Activated T-helper 1 cell treated with anti-CD3 and anti-CD28 coated beads, Interleukin-12 subunit alpha, Interleukin-12 subunit beta, Interleukin-2, Interleukin-4 antibody, amounts not matched to agents 30 ng/mL and 10 ng/mL and 1 ng/mL, durations not matched to agents 14 hours and 24 hours and 36 hours (primary cell): ENCODE measurements at regions not wholly inside any gene's neighbourhood (a gene's known extent, or its start where the extent isn't known, plus 50 kb on each side); places are given as distances from the start of the nearest gene placed in this dataset.
"Not testable (repeated sequence)": the region's sequence is repeated elsewhere in the genome, so short reads cannot be mapped to it uniquely, and the experiment has no call there.

Experiments
- DNase-seq: peaks from one replicate; pipeline ENCODE4 v3.0.0; 2021; ENCODE audit warnings: low spot score
- H3K27ac Mint-ChIP-seq: one replicate; pipeline ENCODE4 v1.8.0; 2021; ENCODE audit warnings: mild to moderate bottlenecking, mixed read lengths
- H3K27me3 Mint-ChIP-seq: one replicate; pipeline ENCODE4 v1.8.0; 2022; ENCODE audit warnings: mild to moderate bottlenecking, moderate library complexity, mixed read lengths; ENCODE audit not compliant: insufficient read depth
- H3K36me3 Mint-ChIP-seq: one replicate; pipeline ENCODE4 v1.8.0; 2021; ENCODE audit warnings: low read depth, mixed read lengths
- H3K4me1 Mint-ChIP-seq: one replicate; pipeline ENCODE4 v1.8.0; 2021; ENCODE audit warnings: low read depth, mixed read lengths
- H3K4me3 Mint-ChIP-seq: one replicate; pipeline ENCODE4 v1.8.0; 2021; ENCODE audit warnings: mild to moderate bottlenecking, moderate library complexity, mixed read lengths
- H3K9me3 Mint-ChIP-seq: one replicate; pipeline ENCODE4 v1.8.0; 2021; ENCODE audit warnings: mixed read lengths
- intact Hi-C: fragments of 100-400 bp; cut with micrococcal nuclease; formaldehyde crosslinking; loops from one replicate; pipeline ENCODE4 v1.15.1; 2024

GRCh38 chr1:221965252-221965651, 223.4 kb upstream of the DUSP10 start:
- intact Hi-C loops: no loop called here

GRCh38 chr1:221963742-221964141, 221.9 kb upstream of the DUSP10 start:
- no peak for DNase-seq
- H3K27ac Mint-ChIP-seq: no peak overlapping the region
- no peaks in the 10 kb centered on the region for H3K36me3 Mint-ChIP-seq
- intact Hi-C loops: loop anchor here (5.0 kb wide), 2 partner anchors 136 to 256 kb away; no protein-coding TSS in a partner anchor
- H3K9me3 Mint-ChIP-seq: no peaks in the 10 kb centered on the region
- H3K27me3 Mint-ChIP-seq: peaks cover 4% of the 10 kb centered on the region
- H3K4me3 Mint-ChIP-seq: no peak overlapping the region
- H3K4me1 Mint-ChIP-seq: peaks cover 16% of the 10 kb centered on the region

More at GRCh38 chr1:221965252-221965651, 223.4 kb upstream of the DUSP10 start:
- Mint-ChIP-seq H3K4me3 (no peak overlapping the region), H3K27me3 (peaks cover 4% of the 10 kb centered on the region), H3K9me3 (no peaks in the 10 kb centered on the region), H3K27ac (no peak overlapping the region), H3K36me3 (no peaks in the 10 kb centered on the region), H3K4me1 (peaks cover 16% of the 10 kb centered on the region)
- DNase-seq: no peak

GRCh38 chr1:221962385-221962784, 220.5 kb upstream of the DUSP10 start:
- no peak for DNase-seq
- H3K27ac Mint-ChIP-seq: no peak overlapping the region
- intact Hi-C loops: loop anchor here (1.0 to 5.0 kb wide), 3 partner anchors 32 to 255 kb away; no protein-coding TSS in a partner anchor
- H3K4me3 Mint-ChIP-seq: no peak overlapping the region
- no peaks in the 10 kb centered on the region for H3K9me3 Mint-ChIP-seq
- H3K36me3 Mint-ChIP-seq: no peaks in the 10 kb centered on the region
- H3K27me3 Mint-ChIP-seq: peaks cover 4% of the 10 kb centered on the region
- peaks cover 16% of the 10 kb centered on the region for H3K4me1 Mint-ChIP-seq

GRCh38 chr1:221961532-221962292, 219.8 kb upstream of the DUSP10 start:
- Mint-ChIP-seq H3K4me3 (peak overlapping the region; percentile 23), H3K27ac (no peak overlapping the region), H3K27me3 (peaks cover 4% of the 10 kb centered on the region), H3K36me3 (no peaks in the 10 kb centered on the region), H3K4me1 (peaks cover 16% of the 10 kb centered on the region), H3K9me3 (peaks cover 3% of the 10 kb centered on the region)
- DNase-seq: peak; percentile 38
- intact Hi-C loops: loop anchor here (1.0 to 5.0 kb wide), 6 partner anchors 33 to 254 kb away; partner anchors contain the start of gene DUSP10

- H3K4me3 Mint-ChIP-seq, intact Hi-C loops, H3K27ac Mint-ChIP-seq, H3K27me3 Mint-ChIP-seq, DNase-seq, H3K36me3 Mint-ChIP-seq: not testable (repeated sequence)
- Mint-ChIP-seq H3K4me1 (peaks cover 16% of the 10 kb centered on the region), H3K9me3 (peaks cover 13% of the 10 kb centered on the region)
Measured at GRCh38 chr1:221958161-221958562, 216.3 kb upstream of the DUSP10 start.

- H3K27me3 Mint-ChIP-seq, H3K36me3 Mint-ChIP-seq, H3K4me3 Mint-ChIP-seq, H3K27ac Mint-ChIP-seq, DNase-seq, intact Hi-C loops: not testable (repeated sequence)
- peaks cover 13% of the 10 kb centered on the region for H3K9me3 Mint-ChIP-seq
- peaks cover 12% of the 10 kb centered on the region for H3K4me1 Mint-ChIP-seq
Measured at GRCh38 chr1:221957350-221957749, 215.5 kb upstream of the DUSP10 start.

GRCh38 chr1:221949996-221950395, 208.1 kb upstream of the DUSP10 start:
- intact Hi-C loops: no loop called here
- Mint-ChIP-seq H3K36me3 (no peaks in the 10 kb centered on the region), H3K4me3 (no peak overlapping the region), H3K27ac (no peak overlapping the region), H3K9me3 (peaks cover 6% of the 10 kb centered on the region), H3K4me1 (no peaks in the 10 kb centered on the region), H3K27me3 (no peaks in the 10 kb centered on the region)
- DNase-seq: no peak

GRCh38 chr1:221948459-221948858, 206.6 kb upstream of the DUSP10 start:
- H3K27ac Mint-ChIP-seq: no peak overlapping the region
- H3K4me3 Mint-ChIP-seq: no peak overlapping the region
- no peaks in the 10 kb centered on the region for H3K36me3 Mint-ChIP-seq
- H3K27me3 Mint-ChIP-seq: no peaks in the 10 kb centered on the region
- no peaks in the 10 kb centered on the region for H3K4me1 Mint-ChIP-seq
- intact Hi-C loops: no loop called here
- DNase-seq: no peak
- peaks cover 18% of the 10 kb centered on the region for H3K9me3 Mint-ChIP-seq

- Mint-ChIP-seq H3K27me3 (no peaks in the 10 kb centered on the region), H3K9me3 (peaks cover 21% of the 10 kb centered on the region), H3K4me1 (no peaks in the 10 kb centered on the region), H3K27ac (no peak overlapping the region), H3K4me3 (no peak overlapping the region), H3K36me3 (no peaks in the 10 kb centered on the region)
- intact Hi-C loops: no loop called here
- no peak for DNase-seq
Measured at GRCh38 chr1:221947731-221948130, 205.8 kb upstream of the DUSP10 start.

GRCh38 chr1:221946768-221947167, 204.9 kb upstream of the DUSP10 start:
- H3K4me1 Mint-ChIP-seq: no peaks in the 10 kb centered on the region
- no peak overlapping the region for H3K4me3 Mint-ChIP-seq
- no peaks in the 10 kb centered on the region for H3K36me3 Mint-ChIP-seq
- no peak for DNase-seq
- peaks cover 21% of the 10 kb centered on the region for H3K9me3 Mint-ChIP-seq
- intact Hi-C loops: no loop called here
- H3K27me3 Mint-ChIP-seq: no peaks in the 10 kb centered on the region
- no peak overlapping the region for H3K27ac Mint-ChIP-seq

GRCh38 chr1:221945669-221946068, 203.8 kb upstream of the DUSP10 start:
- Mint-ChIP-seq H3K27me3 (no peaks in the 10 kb centered on the region), H3K9me3 (peaks cover 21% of the 10 kb centered on the region)

GRCh38 chr1:221944247-221944870, 202.5 kb upstream of the DUSP10 start:
- Mint-ChIP-seq H3K27ac (no peak overlapping the region), H3K36me3 (no peaks in the 10 kb centered on the region), H3K4me3 (no peak overlapping the region), H3K9me3 (peaks cover 21% of the 10 kb centered on the region), H3K4me1 (no peaks in the 10 kb centered on the region), H3K27me3 (no peaks in the 10 kb centered on the region)
- DNase-seq: no peak
- intact Hi-C loops: no loop called here

More at GRCh38 chr1:221945669-221946068, 203.8 kb upstream of the DUSP10 start:
- no peaks in the 10 kb centered on the region for H3K4me1 Mint-ChIP-seq
- DNase-seq: no peak
- H3K36me3 Mint-ChIP-seq: no peaks in the 10 kb centered on the region
- no peak overlapping the region for H3K27ac Mint-ChIP-seq
- H3K4me3 Mint-ChIP-seq: no peak overlapping the region
- intact Hi-C loops: no loop called here

GRCh38 chr1:221940631-221941030, 198.7 kb upstream of the DUSP10 start:
- Mint-ChIP-seq H3K9me3 (peaks cover 17% of the 10 kb centered on the region), H3K27ac (no peak overlapping the region), H3K4me3 (no peak overlapping the region), H3K4me1 (no peaks in the 10 kb centered on the region), H3K36me3 (no peaks in the 10 kb centered on the region), H3K27me3 (peaks cover 2% of the 10 kb centered on the region)
- intact Hi-C loops: no loop called here
- DNase-seq: no peak
